ENCODE measurements at regions not wholly inside any gene's neighbourhood (a gene's known extent, or its start where the extent isn't known, plus 50 kb on each side); places are given as distances from the start of the nearest gene placed in this dataset.

DNA sequence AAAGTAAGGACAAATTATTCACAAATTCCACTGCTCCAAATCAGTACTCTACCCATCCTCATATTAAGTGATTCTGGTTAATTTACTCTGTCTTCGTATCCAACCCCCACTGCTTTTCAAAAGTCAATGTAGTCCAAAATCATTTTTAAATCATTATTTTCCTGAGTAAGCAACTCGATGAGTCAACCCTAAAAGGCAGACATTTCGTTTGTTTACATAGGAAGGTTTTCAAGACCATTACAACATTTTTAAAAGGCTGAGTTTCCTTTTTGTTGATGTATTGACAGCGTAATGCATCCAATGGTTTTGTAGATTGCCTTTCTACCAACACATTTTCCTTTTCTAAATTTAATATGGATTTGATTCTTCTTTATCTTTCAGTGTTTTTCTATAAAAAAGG lies 523.0 kb upstream of the ANKRD30A start:
- H3K9ac ChIP-seq (ENCODE audit: low read depth, low read length) = no peak overlapping the region
- H3K14ac ChIP-seq (replicated peaks; ENCODE audit: low read depth, low read length) = no peak overlapping the region
- H4K5ac ChIP-seq (ENCODE audit: low read depth, low read length) = no peak overlapping the region
- no peak overlapping the region for H2BK20ac ChIP-seq (ENCODE audit: low read depth, low read length)
- no peaks in the 10 kb centered on the region for H4K20me1 ChIP-seq (ENCODE audit: insufficient read depth, low read length)
- H3K36me3 ChIP-seq (ENCODE audit: control insufficient read depth, insufficient read depth, low read length) = no peaks in the 10 kb centered on the region
- CTCF ChIA-PET = no interaction called here
- in situ Hi-C loops (cut with MboI; ENCODE audit: low sequenced_read_pairs) = no loop called here
- H4K8ac ChIP-seq (ENCODE audit: low read depth in 2 of 2, low read length in 2 of 2) = no peak overlapping the region
- H2BK5ac ChIP-seq (ENCODE audit: low read depth, low read length, poor library complexity, severe bottlenecking) = peak overlapping the region; percentile 24
- H3K9me1 ChIP-seq (ENCODE audit: insufficient read depth, low read length) = peaks cover 2% of the 10 kb centered on the region; the same call in 1 of the 2 replicates
- intact Hi-C loops (cut with micrococcal nuclease) = loop anchor here (10.0 kb wide), 1 partner anchor 958 kb away; the partner anchor contains the start of gene FZD8
- no peak overlapping the region for H2BK120ac ChIP-seq (ENCODE audit: low read depth, low read length)
- no peak overlapping the region for H2AK5ac ChIP-seq (ENCODE audit: low read depth, low read length)
- ATAC-seq (ENCODE audit: low read depth) = peak; percentile 73
- no peaks in the 10 kb centered on the region for H3K27me3 ChIP-seq (ENCODE audit: control insufficient read depth, insufficient read depth, low read length)
- H4K91ac ChIP-seq (ENCODE audit: insufficient read depth, low read depth, low read length) = no peak overlapping the region
- no peaks in the 10 kb centered on the region for H3K79me1 ChIP-seq (ENCODE audit: low read depth in 1 of 2, low read length in 2 of 2)
- peak; percentile 85 for DNase-seq
- H2AFZ ChIP-seq (replicated peaks; ENCODE audit: low read length, poor library complexity) = no peak overlapping the region
- H3K27ac ChIP-seq (ENCODE audit: insufficient read depth, low read length) = no peak overlapping the region
- dilution Hi-C loops (cut with HindIII; ENCODE audit: low sequenced_read_pairs, unreplicated experiment) = no loop called here
- H3K23ac ChIP-seq (ENCODE audit: low read depth, low read length) = no peak overlapping the region
- H3K9me3 ChIP-seq (ENCODE audit: control insufficient read depth, insufficient read depth, low read length) = no peaks in the 10 kb centered on the region
- WGBS, 2 experiments (ENCODE audit: extremely low coverage in 2 of 2, insufficient read length in 1 of 2) = no CpG with 5 or more reads among the region's 4 CpGs
- no peak overlapping the region for H2AK9ac ChIP-seq (replicated peaks; ENCODE audit: low read depth, low read length, poor library complexity)
- H3K56ac ChIP-seq (ENCODE audit: extremely low read depth, insufficient read depth, low read length) = no peak overlapping the region
- no TSS peak for BruUV-seq (replicated peaks)
- H3K4me2 ChIP-seq (ENCODE audit: low read depth, low read length) = no peak overlapping the region
- POLR2A ChIA-PET (ENCODE audit: unreplicated experiment) = no interaction called here
- H3K4me3 ChIP-seq (ENCODE audit: insufficient read depth, low read depth, low read length) = no peak overlapping the region
- no peak overlapping the region for H3K18ac ChIP-seq (ENCODE audit: low read depth, low read length)
- no peak overlapping the region for H3K4ac ChIP-seq (ENCODE audit: low read depth, low read length)
- H3K4me1 ChIP-seq (ENCODE audit: control insufficient read depth, insufficient read depth, low read length) = peaks cover 3% of the 10 kb centered on the region; the same call in 1 of the 2 replicates
- peak; percentile 67 for TF ChIP-seq MAFK (IDR thresholded peaks at IDR 0.05; ENCODE audit: low read depth, low read length)
- peak; percentile 61 for TF ChIP-seq CEBPB (IDR thresholded peaks at IDR 0.05; ENCODE audit: low read depth, low read length)
- TF ChIP-seq, protein P1, sequence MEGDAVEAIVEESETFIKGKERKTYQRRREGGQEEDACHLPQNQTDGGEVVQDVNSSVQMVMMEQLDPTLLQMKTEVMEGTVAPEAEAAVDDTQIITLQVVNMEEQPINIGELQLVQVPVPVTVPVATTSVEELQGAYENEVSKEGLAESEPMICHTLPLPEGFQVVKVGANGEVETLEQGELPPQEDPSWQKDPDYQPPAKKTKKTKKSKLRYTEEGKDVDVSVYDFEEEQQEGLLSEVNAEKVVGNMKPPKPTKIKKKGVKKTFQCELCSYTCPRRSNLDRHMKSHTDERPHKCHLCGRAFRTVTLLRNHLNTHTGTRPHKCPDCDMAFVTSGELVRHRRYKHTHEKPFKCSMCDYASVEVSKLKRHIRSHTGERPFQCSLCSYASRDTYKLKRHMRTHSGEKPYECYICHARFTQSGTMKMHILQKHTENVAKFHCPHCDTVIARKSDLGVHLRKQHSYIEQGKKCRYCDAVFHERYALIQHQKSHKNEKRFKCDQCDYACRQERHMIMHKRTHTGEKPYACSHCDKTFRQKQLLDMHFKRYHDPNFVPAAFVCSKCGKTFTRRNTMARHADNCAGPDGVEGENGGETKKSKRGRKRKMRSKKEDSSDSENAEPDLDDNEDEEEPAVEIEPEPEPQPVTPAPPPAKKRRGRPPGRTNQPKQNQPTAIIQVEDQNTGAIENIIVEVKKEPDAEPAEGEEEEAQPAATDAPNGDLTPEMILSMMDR (conservative IDR thresholded peaks at IDR 0.05; ENCODE audit: low read depth, low read length) = no peak
- no peak for TF ChIP-seq POLR2A (IDR thresholded peaks at IDR 0.05; ENCODE audit: low read depth, low read length)
- TF ChIP-seq RAD21 (IDR thresholded peaks at IDR 0.05; ENCODE audit: low read length) = no peak
- TF ChIP-seq FOS (IDR thresholded peaks at IDR 0.05; ENCODE audit: low read depth, low read length) = peak; percentile 70
- H2BK15ac ChIP-seq (ENCODE audit: low read depth, low read length) = no peak overlapping the region

All from IMR-90 (cell line).